Mesenchymal stem cell (in vitro differentiated cells and primary cell): ENCODE measurements at regions not wholly inside any gene's neighbourhood (a gene's known extent, or its start where the extent isn't known, plus 50 kb on each side); places are given as distances from the start of the nearest gene placed in this dataset.

ENCODE experiments used
- DNase-seq: peaks from one replicate; pipeline ENCODE4 v3.0.0-alpha.2; 2013
- H2AFZ ChIP-seq: one replicate; pipeline ENCODE4 v1.6.1; 2013; ENCODE audit warnings: low read depth, mild to moderate bottlenecking, control low read depth, inconsistent platforms, low read length, moderate library complexity
- H2AK5ac ChIP-seq: 2 replicates; pipeline ENCODE4 v1.6.1; 2013; ENCODE audit warnings: low read length, moderate library complexity, mild to moderate bottlenecking, inconsistent platforms; ENCODE audit not compliant: severe bottlenecking
- H2BK120ac ChIP-seq: one replicate; pipeline ENCODE4 v1.6.1; 2013; ENCODE audit warnings: low read depth, mild to moderate bottlenecking, inconsistent platforms, low read length, moderate library complexity
- H2BK12ac ChIP-seq, 2 experiments: one replicate each; pipeline ENCODE4 v1.6.1; 2013; ENCODE audit warnings: inconsistent platforms in 2 of 2, low read length in 2 of 2, mild to moderate bottlenecking in 2 of 2, moderate library complexity in 2 of 2, control low read depth in 1 of 2
- H2BK15ac ChIP-seq: one replicate; pipeline ENCODE4 v1.6.1; 2013; ENCODE audit warnings: mild to moderate bottlenecking, low read depth, inconsistent platforms; ENCODE audit not compliant: poor library complexity, severe bottlenecking
- H2BK5ac ChIP-seq: 2 replicates; pipeline ENCODE4 v1.6.1; 2013; ENCODE audit warnings: low read depth, mild to moderate bottlenecking, low read length, control low read depth, inconsistent platforms; ENCODE audit not compliant: poor library complexity, severe bottlenecking
- H3K14ac ChIP-seq, 2 experiments: one replicate each; pipeline ENCODE4 v1.6.1; 2013; ENCODE audit warnings: inconsistent platforms in 2 of 2, low read length in 2 of 2, control low read depth in 1 of 2, mild to moderate bottlenecking in 1 of 2, moderate library complexity in 1 of 2
- H3K18ac ChIP-seq, 2 experiments: one replicate each; pipeline ENCODE4 v1.6.1; 2013; ENCODE audit warnings: inconsistent platforms in 2 of 2, low read length in 2 of 2, control low read depth in 1 of 2, low read depth in 1 of 2, mild to moderate bottlenecking in 1 of 2
- H3K23ac ChIP-seq, 2 experiments: one replicate each; pipeline ENCODE4 v1.6.1; 2013; ENCODE audit warnings: inconsistent platforms in 2 of 2, low read length in 2 of 2, mild to moderate bottlenecking in 2 of 2, moderate library complexity in 2 of 2, control low read depth in 1 of 2
- H3K27ac ChIP-seq: 2 replicates; pipeline ENCODE4 v1.5.1; 2013; ENCODE audit warnings: mild to moderate bottlenecking, moderate library complexity, low read length, control low read depth, inconsistent platforms; ENCODE audit not compliant: poor library complexity, severe bottlenecking
- H3K27me3 ChIP-seq, 2 experiments: 2 replicates each; pipeline versions ENCODE4 v1.6.1 to v1.7.0; 2013; ENCODE audit warnings: low read length in 2 of 2, mild to moderate bottlenecking in 2 of 2, moderate library complexity in 2 of 2, control low read depth in 1 of 2, inconsistent platforms in 1 of 2; ENCODE audit not compliant: control insufficient read depth in 1 of 2, insufficient read depth in 1 of 2
- H3K36me3 ChIP-seq, 2 experiments: 2 replicates each; pipeline versions ENCODE4 v1.6.1 to v1.7.0; 2013; ENCODE audit warnings: low read length in 2 of 2, control low read depth in 1 of 2, inconsistent platforms in 1 of 2, low read depth in 1 of 2, mild to moderate bottlenecking in 1 of 2; ENCODE audit not compliant: insufficient read depth in 2 of 2, control insufficient read depth in 1 of 2
- H3K4ac ChIP-seq, 2 experiments: one replicate each; pipeline ENCODE4 v1.6.1; 2013; ENCODE audit warnings: inconsistent platforms in 2 of 2, low read length in 2 of 2, mild to moderate bottlenecking in 2 of 2, moderate library complexity in 2 of 2, control low read depth in 1 of 2, low read depth in 1 of 2
- H3K4me1 ChIP-seq: 2 replicates; pipeline ENCODE4 v1.6.1; 2013; ENCODE audit warnings: low read depth, low read length, control low read depth; ENCODE audit not compliant: control insufficient read depth, insufficient read depth
- H3K4me2 ChIP-seq: 2 replicates; pipeline ENCODE4 v1.6.1; 2013; ENCODE audit warnings: low read length, mild to moderate bottlenecking, inconsistent platforms; ENCODE audit not compliant: poor library complexity, severe bottlenecking
- H3K4me3 ChIP-seq, 2 experiments: 2 replicates each; pipeline versions ENCODE4 v1.5.1 to v1.7.0; 2013; ENCODE audit warnings: low read length in 2 of 2, mild to moderate bottlenecking in 2 of 2, control low read depth in 1 of 2, low read depth in 1 of 2; ENCODE audit not compliant: insufficient read depth in 1 of 2
- H3K79me1 ChIP-seq: replicated peaks from 2 replicates; pipeline ENCODE4 v1.6.1; 2013; ENCODE audit warnings: mild to moderate bottlenecking, control low read depth, low read length, inconsistent platforms; ENCODE audit not compliant: poor library complexity, severe bottlenecking
- H3K9ac ChIP-seq: 2 replicates; pipeline ENCODE4 v1.7.0; 2013; ENCODE audit warnings: mild to moderate bottlenecking, low read length, moderate library complexity
- H3K9me3 ChIP-seq: 2 replicates; pipeline ENCODE4 v1.7.0; 2013; ENCODE audit warnings: mild to moderate bottlenecking, low read length; ENCODE audit not compliant: control insufficient read depth
- H4K8ac ChIP-seq: one replicate; pipeline ENCODE4 v1.6.1; 2013; ENCODE audit warnings: inconsistent platforms, mild to moderate bottlenecking, low read length, moderate library complexity
- H4K91ac ChIP-seq: one replicate; pipeline ENCODE4 v1.6.1; 2013; ENCODE audit warnings: mild to moderate bottlenecking, low read length, inconsistent platforms
- WGBS: methylation state at CpG from one replicate; pipeline ENCODE4 v1.1.7; 2013; ENCODE audit warnings: mixed read lengths; 5-methylcytosine and 5-hydroxymethylcytosine counted together

GRCh38 chr10:120713573-120714205 lies 137.5 kb upstream of the WDR11 start:
- 40% methylated on average over 1 of the region's 2 CpGs for WGBS
- Histone ChIP-seq H3K4me1 (no peaks in the 10 kb centered on the region), H3K27me3 (no peaks in the 10 kb centered on the region), H3K9ac (no peak overlapping the region), H4K91ac (no peak overlapping the region), H3K4ac (no peak overlapping the region), H3K23ac (no peak overlapping the region), H3K4me2 (no peak overlapping the region), H2BK12ac (no peak overlapping the region), H3K14ac (no peak overlapping the region), H3K27ac (no peak overlapping the region), H3K18ac (no peak overlapping the region), H2AK5ac (no peak overlapping the region), H3K36me3 (no peaks in the 10 kb centered on the region), H2BK120ac (no peak overlapping the region), H3K79me1 (no peaks in the 10 kb centered on the region), H4K8ac (no peak overlapping the region), H2AFZ (no peak overlapping the region), H3K4me3 (no peak overlapping the region), H2BK15ac (no peak overlapping the region), H3K9me3 (no peaks in the 10 kb centered on the region), H2BK5ac (no peak overlapping the region)
- no peak for DNase-seq

- H3K36me3 ChIP-seq: no peaks in the 10 kb centered on the region
- H3K27me3 ChIP-seq: no peaks in the 10 kb centered on the region
- H3K27ac ChIP-seq: no peak overlapping the region
- DNase-seq: no peak
- H4K8ac ChIP-seq: no peak overlapping the region
- no peaks in the 10 kb centered on the region for H3K4me1 ChIP-seq
- no peak overlapping the region for H3K23ac ChIP-seq
- H2BK15ac ChIP-seq: no peak overlapping the region
- no peak overlapping the region for H2AFZ ChIP-seq
- H3K4me2 ChIP-seq: no peak overlapping the region
- H2BK12ac ChIP-seq: no peak overlapping the region
- no peak overlapping the region for H3K4ac ChIP-seq
- H3K79me1 ChIP-seq: no peaks in the 10 kb centered on the region
- H2AK5ac ChIP-seq: no peak overlapping the region
- H3K14ac ChIP-seq: no peak overlapping the region
- no peak overlapping the region for H3K4me3 ChIP-seq
- H4K91ac ChIP-seq: no peak overlapping the region
- no peak overlapping the region for H3K9ac ChIP-seq
- no peak overlapping the region for H3K18ac ChIP-seq
- H2BK5ac ChIP-seq: no peak overlapping the region
- 70% methylated on average over 3 of the region's 3 CpGs for WGBS
- H3K9me3 ChIP-seq: no peaks in the 10 kb centered on the region
- H2BK120ac ChIP-seq: no peak overlapping the region
Measured at GRCh38 chr10:120715171-120715570, 136.0 kb upstream of the WDR11 start.

GRCh38 chr10:120719333-120719732 lies 131.8 kb upstream of the WDR11 start:
- Histone ChIP-seq H3K4ac (no peak overlapping the region), H3K14ac (no peak overlapping the region), H2BK5ac (no peak overlapping the region), H2BK15ac (no peak overlapping the region), H3K9me3 (no peaks in the 10 kb centered on the region), H3K18ac (no peak overlapping the region), H2AK5ac (no peak overlapping the region), H2AFZ (no peak overlapping the region), H2BK12ac (no peak overlapping the region), H3K36me3 (no peaks in the 10 kb centered on the region), H3K4me3 (no peak overlapping the region), H3K4me2 (no peak overlapping the region), H2BK120ac (no peak overlapping the region), H4K91ac (no peak overlapping the region), H3K4me1 (no peaks in the 10 kb centered on the region), H3K27me3 (no peaks in the 10 kb centered on the region), H4K8ac (no peak overlapping the region), H3K27ac (no peak overlapping the region), H3K23ac (no peak overlapping the region), H3K79me1 (no peaks in the 10 kb centered on the region), H3K9ac (no peak overlapping the region)
- no peak for DNase-seq

GRCh38 chr10:120727001-120727400 lies 124.2 kb upstream of the WDR11 start:
- Histone ChIP-seq H3K4ac (no peak overlapping the region), H2AFZ (no peak overlapping the region), H3K4me3 (no peak overlapping the region), H3K9ac (no peak overlapping the region), H3K23ac (no peak overlapping the region), H4K8ac (no peak overlapping the region), H2AK5ac (no peak overlapping the region), H3K36me3 (no peaks in the 10 kb centered on the region), H3K14ac (no peak overlapping the region), H3K27ac (no peak overlapping the region), H3K4me1 (no peaks in the 10 kb centered on the region), H2BK12ac (no peak overlapping the region), H3K79me1 (no peaks in the 10 kb centered on the region), H2BK5ac (no peak overlapping the region), H3K4me2 (no peak overlapping the region), H3K27me3 (no peaks in the 10 kb centered on the region), H2BK15ac (no peak overlapping the region), H3K18ac (no peak overlapping the region), H4K91ac (no peak overlapping the region), H2BK120ac (no peak overlapping the region), H3K9me3 (no peaks in the 10 kb centered on the region)
- no peak for DNase-seq
- 59% methylated on average over 2 of the region's 2 CpGs for whole genome bisulfite sequencing
